Neuronal stem cell (in vitro differentiated cells): ENCODE measurements at regions not wholly inside any gene's neighbourhood (a gene's known extent, or its start where the extent isn't known, plus 50 kb on each side); places are given as distances from the start of the nearest gene placed in this dataset.

Experiments used
- DNase-seq: peaks from one replicate; pipeline ENCODE4 v3.0.0-alpha.2; 2013; ENCODE audit warnings: low spot score
- H2AFZ ChIP-seq: one replicate; pipeline ENCODE4 v1.6.1; 2013; ENCODE audit warnings: mild to moderate bottlenecking, low read length, inconsistent platforms
- H2AK5ac ChIP-seq: 2 replicates; pipeline ENCODE4 v1.6.1; 2013; ENCODE audit warnings: low read depth, mild to moderate bottlenecking, inconsistent platforms, low read length, moderate library complexity, mixed read lengths
- H2BK120ac ChIP-seq: 2 replicates; pipeline ENCODE4 v1.6.1; 2013; ENCODE audit warnings: low read depth, mild to moderate bottlenecking, inconsistent platforms, low read length, moderate library complexity, mixed read lengths
- H2BK12ac ChIP-seq: one replicate; pipeline ENCODE4 v1.6.1; 2013; ENCODE audit warnings: low read length, inconsistent platforms
- H2BK15ac ChIP-seq: 2 replicates; pipeline ENCODE4 v1.6.1; 2013; ENCODE audit warnings: mild to moderate bottlenecking, low read length, inconsistent platforms, mixed read lengths
- H2BK5ac ChIP-seq: one replicate; pipeline ENCODE4 v1.6.1; 2013; ENCODE audit warnings: inconsistent platforms, mild to moderate bottlenecking, low read length, moderate library complexity
- H3K14ac ChIP-seq: one replicate; pipeline ENCODE4 v1.6.1; 2013; ENCODE audit warnings: low read length, inconsistent platforms
- H3K18ac ChIP-seq: 2 replicates; pipeline ENCODE4 v1.6.1; 2013; ENCODE audit warnings: low read length, inconsistent platforms
- H3K23ac ChIP-seq: 2 replicates; pipeline ENCODE4 v1.6.1; 2013; ENCODE audit warnings: low read depth, mild to moderate bottlenecking, mixed read lengths, low read length, inconsistent platforms; ENCODE audit not compliant: poor library complexity
- H3K27ac ChIP-seq: replicated peaks from 3 replicates; pipeline ENCODE4 v1.5.1; 2013; ENCODE audit warnings: low read length, inconsistent platforms
- H3K27me3 ChIP-seq, 3 experiments: 2 replicates each; pipeline ENCODE4 v1.6.1; 2013; ENCODE audit warnings: low read length in 3 of 3, mild to moderate bottlenecking in 2 of 3, inconsistent platforms in 1 of 3, low read depth in 1 of 3, mixed read lengths in 1 of 3, moderate library complexity in 1 of 3; ENCODE audit not compliant: control insufficient read depth in 3 of 3, insufficient read depth in 3 of 3
- H3K36me3 ChIP-seq, 2 donors: replicated peaks in 1 of 2; 2 replicates each; pipeline ENCODE4 v1.6.1; 2013; ENCODE audit warnings: low read length in 2 of 2; ENCODE audit not compliant: control insufficient read depth in 2 of 2, insufficient read depth in 2 of 2
- H3K4ac ChIP-seq: 2 replicates; pipeline ENCODE4 v1.6.1; 2013; ENCODE audit warnings: inconsistent platforms, mild to moderate bottlenecking, low read length, moderate library complexity
- H3K4me1 ChIP-seq, 2 donors: 1 replicate in 1 of 2; 2 replicates in 1 of 2; pipeline ENCODE4 v1.6.1; 2013; ENCODE audit warnings: low read length in 2 of 2, low read depth in 1 of 2; ENCODE audit not compliant: control insufficient read depth in 2 of 2, insufficient read depth in 1 of 2
- H3K4me2 ChIP-seq: one replicate; pipeline ENCODE4 v1.6.1; 2013; ENCODE audit warnings: mild to moderate bottlenecking, low read length, inconsistent platforms; ENCODE audit not compliant: insufficient read depth, poor library complexity, severe bottlenecking
- H3K4me3 ChIP-seq, 2 donors: 2 replicates each; pipeline ENCODE4 v1.5.1; 2013; ENCODE audit warnings: low read length in 2 of 2, mild to moderate bottlenecking in 2 of 2, inconsistent platforms in 1 of 2, moderate library complexity in 1 of 2
- H3K79me1 ChIP-seq: one replicate; pipeline ENCODE4 v1.6.1; 2013; ENCODE audit warnings: low read depth, mild to moderate bottlenecking, inconsistent platforms, low read length, moderate library complexity
- H3K9ac ChIP-seq: one replicate; pipeline ENCODE4 v1.6.1; 2013; ENCODE audit warnings: mild to moderate bottlenecking, low read depth, low read length, inconsistent platforms; ENCODE audit not compliant: poor library complexity
- H3K9me3 ChIP-seq, 2 donors: replicated peaks in 1 of 2; 2 replicates each; pipeline versions ENCODE3 to v1.6.1; 2013; ENCODE audit warnings: low read length in 2 of 2, mild to moderate bottlenecking in 2 of 2, inconsistent platforms in 1 of 2, low read depth in 1 of 2, mixed read lengths in 1 of 2, moderate library complexity in 1 of 2; ENCODE audit not compliant: control insufficient read depth in 2 of 2, insufficient read depth in 1 of 2
- H4K8ac ChIP-seq: one replicate; pipeline ENCODE4 v1.6.1; 2013; ENCODE audit warnings: low read depth, mild to moderate bottlenecking, inconsistent platforms, low read length, moderate library complexity
- H4K91ac ChIP-seq: one replicate; pipeline ENCODE4 v1.6.1; 2013; ENCODE audit warnings: low read length, low read depth, mild to moderate bottlenecking, inconsistent platforms; ENCODE audit not compliant: poor library complexity
- WGBS, 2 donors: extraction: QIAGEN DNeasy Blood & Tissue Kit; methylation state at CpG; one replicate each; pipeline ENCODE4 v1.1.7; 2013; ENCODE audit warnings: missing lambda C conversion rate in 2 of 2, mixed read lengths in 1 of 2; ENCODE audit not compliant: insufficient read length in 2 of 2, insufficient replicate concordance in 1 of 2; ENCODE audit errors: extremely low coverage in 2 of 2; 5-methylcytosine and 5-hydroxymethylcytosine counted together

- no peak overlapping the region for H4K91ac ChIP-seq
- peaks cover 0 to 6% of the 10 kb centered on the region in 2 donors for H3K4me1 ChIP-seq
- no peak overlapping the region for H3K14ac ChIP-seq
- no peak overlapping the region for H2BK5ac ChIP-seq
- no peak overlapping the region for H3K23ac ChIP-seq
- H2AK5ac ChIP-seq: no peak overlapping the region
- H3K4me2 ChIP-seq: no peak overlapping the region
- H3K4me3 ChIP-seq: no peak overlapping the region
- no peak overlapping the region for H2BK15ac ChIP-seq
- H3K27me3 ChIP-seq: no peaks in the 10 kb centered on the region
- WGBS, 2 donors: no CpG with 5 or more reads among the region's 1 CpG
- H3K79me1 ChIP-seq: no peaks in the 10 kb centered on the region
- H2AFZ ChIP-seq: no peak overlapping the region
- H3K18ac ChIP-seq: no peak overlapping the region
- H2BK120ac ChIP-seq: no peak overlapping the region
- no peak overlapping the region for H3K27ac ChIP-seq
- H4K8ac ChIP-seq: no peak overlapping the region
- no peak overlapping the region for H3K9ac ChIP-seq
- no peak overlapping the region for H3K4ac ChIP-seq
- no peak for DNase-seq
- no peaks in the 10 kb centered on the region for H3K36me3 ChIP-seq
- H3K9me3 ChIP-seq: no peaks in the 10 kb centered on the region
- H2BK12ac ChIP-seq: no peak overlapping the region
Measured at GRCh38 chr14:30482276-30482675, 76.7 kb upstream of the G2E3 start.

GRCh38 chr14:30484201-30484600 lies 74.8 kb upstream of the G2E3 start:
- no peak for DNase-seq
- no peak overlapping the region for H4K91ac ChIP-seq
- peaks cover 0 to 1% of the 10 kb centered on the region in 2 donors for H3K9me3 ChIP-seq
- no peak overlapping the region for H3K4ac ChIP-seq
- H2AFZ ChIP-seq: no peak overlapping the region
- H3K27me3 ChIP-seq: no peaks in the 10 kb centered on the region
- no peaks in the 10 kb centered on the region for H3K36me3 ChIP-seq
- H3K4me1 ChIP-seq: peaks cover 0 to 6% of the 10 kb centered on the region in 2 donors
- H2BK120ac ChIP-seq: no peak overlapping the region
- H3K79me1 ChIP-seq: no peaks in the 10 kb centered on the region
- no peak overlapping the region for H4K8ac ChIP-seq
- H2BK5ac ChIP-seq: no peak overlapping the region
- no peak overlapping the region for H3K14ac ChIP-seq
- no peak overlapping the region for H2AK5ac ChIP-seq
- H3K4me3 ChIP-seq: no peak overlapping the region
- no peak overlapping the region for H3K4me2 ChIP-seq
- no peak overlapping the region for H2BK12ac ChIP-seq
- H3K23ac ChIP-seq: no peak overlapping the region
- no peak overlapping the region for H3K9ac ChIP-seq
- no peak overlapping the region for H3K27ac ChIP-seq
- no peak overlapping the region for H3K18ac ChIP-seq
- H2BK15ac ChIP-seq: no peak overlapping the region
- WGBS, 2 donors: no CpG with 5 or more reads among the region's 3 CpGs

DNA sequence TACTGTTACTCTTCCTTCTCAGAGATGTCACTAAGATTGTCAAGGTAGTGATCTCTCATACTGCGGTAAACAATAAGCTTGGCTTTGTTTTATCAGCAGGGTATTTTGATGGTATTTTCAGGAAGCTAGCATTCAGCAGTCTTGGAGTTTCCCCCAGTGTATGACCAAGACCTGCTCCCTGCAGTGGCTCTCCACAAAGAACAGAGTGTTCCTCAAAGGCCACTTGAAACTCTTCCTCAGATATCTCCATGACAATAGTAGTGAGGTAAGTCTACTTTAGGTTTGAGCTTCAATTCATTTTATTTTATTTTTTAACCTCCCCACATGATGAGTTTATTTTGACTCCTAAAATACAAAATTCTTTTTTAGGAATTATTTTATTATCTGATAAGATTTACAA lies 74.0 kb upstream of the G2E3 start:
- no peak overlapping the region for H3K4ac ChIP-seq
- H3K23ac ChIP-seq: no peak overlapping the region
- H2BK120ac ChIP-seq: no peak overlapping the region
- no peak overlapping the region for H2AFZ ChIP-seq
- no peak overlapping the region for H2BK5ac ChIP-seq
- no peak overlapping the region for H3K4me2 ChIP-seq
- H3K14ac ChIP-seq: no peak overlapping the region
- no peak overlapping the region for H2BK15ac ChIP-seq
- no peak overlapping the region for H4K91ac ChIP-seq
- H3K18ac ChIP-seq: no peak overlapping the region
- H3K4me3 ChIP-seq: no peak overlapping the region
- no peak overlapping the region for H2AK5ac ChIP-seq
- peaks cover 0 to 1% of the 10 kb centered on the region in 2 donors for H3K9me3 ChIP-seq
- no peaks in the 10 kb centered on the region for H3K36me3 ChIP-seq
- H4K8ac ChIP-seq: no peak overlapping the region
- H3K79me1 ChIP-seq: no peaks in the 10 kb centered on the region
- no CpG with 5 or more reads among the region's 1 CpG for WGBS, 2 donors
- H3K27ac ChIP-seq: no peak overlapping the region
- peaks cover 0 to 6% of the 10 kb centered on the region in 2 donors for H3K4me1 ChIP-seq
- no peak overlapping the region for H2BK12ac ChIP-seq
- no peak for DNase-seq
- no peaks in the 10 kb centered on the region for H3K27me3 ChIP-seq
- H3K9ac ChIP-seq: no peak overlapping the region

GRCh38 chr14:30496852-30497251 lies 62.1 kb upstream of the G2E3 start:
- no peak overlapping the region for H4K8ac ChIP-seq
- no peaks in the 10 kb centered on the region for H3K9me3 ChIP-seq
- WGBS, 2 donors: no CpG with 5 or more reads among the region's 1 CpG
- H3K27ac ChIP-seq: no peak overlapping the region
- no peak overlapping the region for H3K4me2 ChIP-seq
- no peak for DNase-seq
- H2BK120ac ChIP-seq: no peak overlapping the region
- H3K36me3 ChIP-seq: no peaks in the 10 kb centered on the region
- no peaks in the 10 kb centered on the region for H3K79me1 ChIP-seq
- no peak overlapping the region for H2BK12ac ChIP-seq
- H2BK15ac ChIP-seq: no peak overlapping the region
- no peak overlapping the region for H3K14ac ChIP-seq
- no peak overlapping the region for H3K23ac ChIP-seq
- H3K4ac ChIP-seq: no peak overlapping the region
- H3K4me3 ChIP-seq: no peak overlapping the region
- H2BK5ac ChIP-seq: no peak overlapping the region
- peaks cover 0 to 2% (median 0%) of the 10 kb centered on the region in 3 experiments for H3K27me3 ChIP-seq
- H3K18ac ChIP-seq: no peak overlapping the region
- H2AK5ac ChIP-seq: no peak overlapping the region
- peaks cover 0 to 9% of the 10 kb centered on the region in 2 donors for H3K4me1 ChIP-seq
- no peak overlapping the region for H2AFZ ChIP-seq
- H3K9ac ChIP-seq: no peak overlapping the region
- H4K91ac ChIP-seq: no peak overlapping the region
